Loucy (cell line): ENCODE measurements at regions not wholly inside any gene's neighbourhood (a gene's known extent, or its start where the extent isn't known, plus 50 kb on each side); places are given as distances from the start of the nearest gene placed in this dataset.

Source experiments
- H2AFZ ChIP-seq: fragments of 200-600 bp; sonication (generic); 2 replicates; pipeline ENCODE4 v1.6.0; 2016; ENCODE audit warnings: antibody characterized with exemption, mild to moderate bottlenecking, low read length, moderate library complexity
- H3F3A ChIP-seq: fragments of 200-600 bp; 2 replicates; pipeline ENCODE4 v1.6.0; 2016; ENCODE audit warnings: antibody characterized with exemption, low read depth, mild to moderate bottlenecking
- H3K27me3 ChIP-seq: fragments of 200-600 bp; sonication (generic); 2 replicates; pipeline ENCODE4 v1.6.1; 2014; ENCODE audit warnings: low read length, mild to moderate bottlenecking; ENCODE audit not compliant: insufficient read depth, poor library complexity, severe bottlenecking
- H3K36me3 ChIP-seq: fragments of 200-600 bp; sonication (generic); 2 replicates; pipeline ENCODE4 v1.6.1; 2016; ENCODE audit warnings: low read length; ENCODE audit not compliant: insufficient read depth
- H3K4me1 ChIP-seq: fragments of 200-600 bp; sonication (generic); 2 replicates; pipeline ENCODE4 v1.5.1; 2014; ENCODE audit warnings: low read length, mild to moderate bottlenecking; ENCODE audit not compliant: insufficient read depth, poor library complexity, severe bottlenecking
- H3K4me2 ChIP-seq: fragments of 200-600 bp; sonication (generic); 2 replicates; pipeline ENCODE4 v1.6.0; 2014; ENCODE audit warnings: antibody characterized with exemption, low read length, low read depth, mild to moderate bottlenecking; ENCODE audit not compliant: poor library complexity, severe bottlenecking
- H3K4me3 ChIP-seq: fragments of 200-600 bp; sonication (generic); 2 replicates; pipeline ENCODE4 v1.5.1; 2014; ENCODE audit warnings: low read length, mild to moderate bottlenecking, mixed read lengths; ENCODE audit not compliant: poor library complexity, severe bottlenecking
- H3K79me2 ChIP-seq: fragments of 200-600 bp; sonication (generic); 2 replicates; pipeline ENCODE4 v1.6.1; 2014; ENCODE audit warnings: low read length; ENCODE audit not compliant: insufficient read depth
- H3K9ac ChIP-seq: fragments of 200-600 bp; sonication (generic); 2 replicates; pipeline ENCODE4 v1.6.0; 2014; ENCODE audit warnings: mild to moderate bottlenecking, low read depth, low read length, moderate library complexity; ENCODE audit not compliant: poor library complexity, severe bottlenecking
- H3K9me2 ChIP-seq: fragments of 200-600 bp; sonication (generic); replicated peaks from 2 replicates; pipeline ENCODE4 v1.6.1; 2016; ENCODE audit warnings: low read depth, low read length, mixed read lengths
- H3K9me3 ChIP-seq: fragments of 200-600 bp; sonication (generic); 2 replicates; pipeline ENCODE4 v1.6.1; 2014; ENCODE audit warnings: mild to moderate bottlenecking, antibody characterized with exemption, low read length, low read depth; ENCODE audit not compliant: insufficient read depth
- H4K20me1 ChIP-seq: fragments of 200-600 bp; sonication (generic); 2 replicates; pipeline ENCODE4 v1.6.0; 2014; ENCODE audit warnings: antibody characterized with exemption, low read length, mild to moderate bottlenecking; ENCODE audit not compliant: insufficient read depth, poor library complexity, severe bottlenecking
- CTCF ChIP-seq: fragments of 200-600 bp; sonication (generic); conservative IDR thresholded peaks from 2 replicates; pipeline ENCODE4 v1.5.1; 2014; ENCODE audit warnings: mild to moderate bottlenecking, antibody characterized with exemption, low read length
- EZH2phosphoT487 ChIP-seq: fragments of 200-600 bp; IDR thresholded peaks from 2 replicates; pipeline ENCODE4 v1.6.1; 2018; ENCODE audit warnings: antibody characterized with exemption, mild to moderate bottlenecking, moderate library complexity, borderline replicate concordance

DNA sequence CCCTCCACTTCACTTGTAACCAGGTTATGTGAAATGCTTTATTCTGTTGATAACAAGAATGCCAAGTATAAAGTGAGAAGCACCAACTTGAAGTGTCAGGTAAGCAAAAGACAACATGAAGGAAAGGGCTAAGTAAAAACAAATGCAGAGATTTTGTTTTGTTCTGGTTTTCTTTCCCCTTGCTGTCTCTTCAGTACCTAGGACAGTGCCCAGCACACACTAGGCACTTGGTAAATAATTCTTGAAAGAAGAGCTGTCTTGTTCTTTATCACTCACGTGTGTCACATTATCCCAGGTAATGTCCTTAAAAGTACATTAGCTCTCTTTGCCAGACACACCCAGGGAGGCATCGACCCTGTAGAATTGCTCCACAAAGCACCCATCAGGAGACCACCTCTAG is 350.0 kb upstream of the IRAK1BP1 start:
- no peaks in the 10 kb centered on the region for H4K20me1 ChIP-seq
- no peaks in the 10 kb centered on the region for H3K36me3 ChIP-seq
- TF ChIP-seq CTCF = no peak
- TF ChIP-seq EZH2phosphoT487 = no peak
- H3K4me1 ChIP-seq = no peaks in the 10 kb centered on the region
- no peak overlapping the region for H3K4me3 ChIP-seq
- H3K9me3 ChIP-seq = no peaks in the 10 kb centered on the region
- no peak overlapping the region for H2AFZ ChIP-seq
- H3K79me2 ChIP-seq = no peaks in the 10 kb centered on the region
- H3K9me2 ChIP-seq = no peaks in the 10 kb centered on the region
- H3K27me3 ChIP-seq = no peaks in the 10 kb centered on the region
- no peaks in the 10 kb centered on the region for H3F3A ChIP-seq
- no peak overlapping the region for H3K4me2 ChIP-seq
- H3K9ac ChIP-seq = no peak overlapping the region

- Histone ChIP-seq H3K9ac (no peak overlapping the region), H3K4me3 (no peak overlapping the region), H3K4me2 (no peak overlapping the region), H3K36me3 (no peaks in the 10 kb centered on the region), H3K27me3 (no peaks in the 10 kb centered on the region), H4K20me1 (no peaks in the 10 kb centered on the region), H3K79me2 (no peaks in the 10 kb centered on the region), H3K9me3 (no peaks in the 10 kb centered on the region), H3K4me1 (no peaks in the 10 kb centered on the region), H3K9me2 (no peaks in the 10 kb centered on the region), H2AFZ (no peak overlapping the region), H3F3A (no peaks in the 10 kb centered on the region)
- TF ChIP-seq CTCF = no peak
- TF ChIP-seq EZH2phosphoT487 = no peak
Measured at GRCh38 chr6:78523622-78524021, 343.7 kb upstream of the IRAK1BP1 start.

DNA sequence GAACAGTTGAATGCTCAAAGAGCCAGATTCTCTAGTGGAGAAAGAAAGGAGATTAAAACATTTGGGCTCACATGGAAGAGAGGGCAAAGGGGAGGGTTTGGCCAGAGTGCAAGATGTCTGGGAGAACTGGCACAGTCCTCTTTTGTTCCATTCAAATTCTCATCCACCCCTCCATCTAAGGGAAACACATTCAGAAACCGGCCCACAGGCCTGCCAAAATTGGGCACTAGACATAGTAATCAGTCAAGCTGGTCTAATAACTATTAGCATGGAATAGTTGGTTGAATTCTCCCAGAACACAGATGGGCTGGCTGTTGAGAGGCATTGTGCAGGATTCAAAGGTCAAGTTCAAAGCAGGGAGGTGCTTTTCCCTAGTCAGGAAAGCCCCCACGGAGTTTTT is 341.4 kb upstream of the IRAK1BP1 start:
- H3K4me3 ChIP-seq = no peak overlapping the region
- H3K9ac ChIP-seq = no peak overlapping the region
- H3K79me2 ChIP-seq = no peaks in the 10 kb centered on the region
- no peaks in the 10 kb centered on the region for H3K9me2 ChIP-seq
- H3K4me2 ChIP-seq = no peak overlapping the region
- no peaks in the 10 kb centered on the region for H3K27me3 ChIP-seq
- H3K36me3 ChIP-seq = no peaks in the 10 kb centered on the region
- H3K4me1 ChIP-seq = no peaks in the 10 kb centered on the region
- no peaks in the 10 kb centered on the region for H3F3A ChIP-seq
- no peaks in the 10 kb centered on the region for H4K20me1 ChIP-seq
- TF ChIP-seq EZH2phosphoT487 (no peak), CTCF (no peak)
- H3K9me3 ChIP-seq = no peaks in the 10 kb centered on the region
- no peak overlapping the region for H2AFZ ChIP-seq
